ENCODE measurements at regions not wholly inside any gene's neighbourhood (a gene's known extent, or its start where the extent isn't known, plus 50 kb on each side); places are given as distances from the start of the nearest gene placed in this dataset.

- TF ChIP-seq, protein P1, sequence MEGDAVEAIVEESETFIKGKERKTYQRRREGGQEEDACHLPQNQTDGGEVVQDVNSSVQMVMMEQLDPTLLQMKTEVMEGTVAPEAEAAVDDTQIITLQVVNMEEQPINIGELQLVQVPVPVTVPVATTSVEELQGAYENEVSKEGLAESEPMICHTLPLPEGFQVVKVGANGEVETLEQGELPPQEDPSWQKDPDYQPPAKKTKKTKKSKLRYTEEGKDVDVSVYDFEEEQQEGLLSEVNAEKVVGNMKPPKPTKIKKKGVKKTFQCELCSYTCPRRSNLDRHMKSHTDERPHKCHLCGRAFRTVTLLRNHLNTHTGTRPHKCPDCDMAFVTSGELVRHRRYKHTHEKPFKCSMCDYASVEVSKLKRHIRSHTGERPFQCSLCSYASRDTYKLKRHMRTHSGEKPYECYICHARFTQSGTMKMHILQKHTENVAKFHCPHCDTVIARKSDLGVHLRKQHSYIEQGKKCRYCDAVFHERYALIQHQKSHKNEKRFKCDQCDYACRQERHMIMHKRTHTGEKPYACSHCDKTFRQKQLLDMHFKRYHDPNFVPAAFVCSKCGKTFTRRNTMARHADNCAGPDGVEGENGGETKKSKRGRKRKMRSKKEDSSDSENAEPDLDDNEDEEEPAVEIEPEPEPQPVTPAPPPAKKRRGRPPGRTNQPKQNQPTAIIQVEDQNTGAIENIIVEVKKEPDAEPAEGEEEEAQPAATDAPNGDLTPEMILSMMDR (IDR thresholded peaks at IDR 0.05) = no peak
- no peak for TF ChIP-seq POLR2A (IDR thresholded peaks at IDR 0.05)
Observed at GRCh38 chr5:8767746-8768145, 778.1 kb downstream of the SEMA5A start.
